LHCN-M2 (cell line): ENCODE measurements at regions not wholly inside any gene's neighbourhood (a gene's known extent, or its start where the extent isn't known, plus 50 kb on each side); places are given as distances from the start of the nearest gene placed in this dataset.
A peak's percentile ranks its signal among the peaks of the same experiment; 100 is the strongest.

ENCODE experiments used
- DNase-seq: peaks from one replicate; pipeline ENCODE4 v3.0.0-alpha.2; 2012; ENCODE audit warnings: low read depth

DNA sequence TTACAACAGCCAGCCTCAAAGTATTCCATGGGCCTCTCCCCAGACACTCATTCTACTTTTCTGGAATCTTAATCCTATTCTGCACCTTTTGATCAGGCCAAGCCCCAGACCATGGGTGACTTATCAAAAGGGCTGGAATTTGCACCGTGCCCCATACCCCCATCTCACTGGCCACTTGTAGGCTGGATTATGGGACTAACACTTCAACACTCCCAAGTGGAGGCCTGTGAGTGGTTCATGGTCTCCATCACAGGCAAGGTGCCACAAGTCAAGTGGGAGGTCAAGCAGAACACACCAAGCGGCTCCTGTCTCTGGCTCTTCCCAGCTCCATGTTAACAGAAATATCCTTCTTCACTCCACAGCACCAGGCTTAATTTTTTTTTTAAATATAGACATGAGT is 212.3 kb upstream of the HEY2 start:
- DNase-seq, result no peak

DNA sequence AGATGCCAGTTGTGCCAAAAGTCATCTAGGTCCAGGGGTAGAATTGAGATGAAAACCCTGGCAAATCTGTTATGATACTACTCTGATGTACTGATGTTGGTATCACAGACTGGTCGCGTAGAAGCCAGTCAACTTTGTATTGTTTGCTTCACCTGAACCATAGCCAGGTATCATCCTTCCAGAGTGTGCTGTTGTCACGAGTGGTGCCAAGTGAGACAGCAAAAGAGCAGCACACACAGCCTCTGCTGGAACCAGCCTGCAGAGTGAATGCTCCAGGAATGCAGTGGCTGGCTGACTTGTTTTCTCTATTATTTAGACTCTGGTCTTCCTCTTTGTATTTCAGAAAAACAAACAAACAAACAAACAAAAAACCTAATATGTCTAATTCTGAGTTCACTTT is 209.5 kb upstream of the HEY2 start:
- no peak for DNase-seq

DNA sequence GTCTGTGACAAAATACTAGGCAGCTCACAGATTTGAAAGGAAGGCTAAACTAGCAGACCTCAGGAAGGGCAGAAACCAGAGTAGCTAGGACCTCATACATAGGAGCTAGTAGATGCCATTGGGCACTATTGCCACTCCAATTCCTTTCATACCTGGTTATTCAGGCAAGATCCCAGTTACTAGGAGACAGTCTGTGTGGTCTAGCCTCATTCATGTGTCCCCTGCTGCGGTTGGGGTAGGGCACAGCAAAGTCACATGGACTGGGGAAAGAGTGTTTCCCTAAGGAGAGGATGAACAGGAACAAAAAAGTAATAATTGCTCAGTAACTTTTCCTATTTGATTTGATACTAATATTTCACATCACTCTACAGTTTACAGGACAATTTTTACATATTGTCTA is 204.6 kb upstream of the HEY2 start:
- no peak for DNase-seq

DNA sequence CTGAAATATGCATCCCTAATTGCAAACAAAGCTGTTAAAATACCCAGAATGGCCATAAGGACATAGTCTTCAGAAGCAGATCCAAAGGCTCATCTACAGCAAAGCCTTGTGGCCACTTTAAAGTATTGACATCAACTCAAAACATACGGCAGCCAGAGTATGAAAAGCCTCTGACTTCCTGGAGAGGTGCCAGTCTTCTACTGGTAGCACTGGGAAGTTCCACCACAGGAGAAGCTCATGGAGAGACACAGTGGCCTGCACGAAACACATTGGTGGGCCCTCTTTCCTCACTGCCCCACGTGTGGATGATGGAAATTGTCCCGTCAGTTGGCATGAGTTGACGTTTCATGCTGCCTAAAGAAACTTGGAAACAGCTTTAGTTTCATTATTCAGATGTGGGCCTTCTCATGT is 202.6 kb upstream of the HEY2 start:
- DNase-seq, result peak; percentile 43

DNA sequence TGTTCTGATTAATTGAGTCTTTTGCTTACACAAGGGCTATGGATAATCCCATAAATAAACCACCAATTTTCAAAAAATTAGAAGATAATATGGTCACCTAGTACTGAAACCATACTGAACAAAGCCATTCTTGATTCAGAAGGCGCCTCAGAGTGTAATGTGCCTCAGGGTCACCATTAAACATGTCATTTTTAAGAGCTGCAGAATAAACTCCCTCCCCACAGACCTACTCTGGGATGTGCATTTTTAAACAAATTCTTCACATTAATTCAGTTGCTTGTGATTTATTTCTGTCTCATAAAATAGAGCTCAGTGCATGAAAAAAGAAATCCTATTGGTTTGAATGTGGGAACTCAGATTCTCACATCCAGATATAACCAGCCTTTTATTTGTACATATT is 202.1 kb upstream of the HEY2 start:
- no peak for DNase-seq

DNA sequence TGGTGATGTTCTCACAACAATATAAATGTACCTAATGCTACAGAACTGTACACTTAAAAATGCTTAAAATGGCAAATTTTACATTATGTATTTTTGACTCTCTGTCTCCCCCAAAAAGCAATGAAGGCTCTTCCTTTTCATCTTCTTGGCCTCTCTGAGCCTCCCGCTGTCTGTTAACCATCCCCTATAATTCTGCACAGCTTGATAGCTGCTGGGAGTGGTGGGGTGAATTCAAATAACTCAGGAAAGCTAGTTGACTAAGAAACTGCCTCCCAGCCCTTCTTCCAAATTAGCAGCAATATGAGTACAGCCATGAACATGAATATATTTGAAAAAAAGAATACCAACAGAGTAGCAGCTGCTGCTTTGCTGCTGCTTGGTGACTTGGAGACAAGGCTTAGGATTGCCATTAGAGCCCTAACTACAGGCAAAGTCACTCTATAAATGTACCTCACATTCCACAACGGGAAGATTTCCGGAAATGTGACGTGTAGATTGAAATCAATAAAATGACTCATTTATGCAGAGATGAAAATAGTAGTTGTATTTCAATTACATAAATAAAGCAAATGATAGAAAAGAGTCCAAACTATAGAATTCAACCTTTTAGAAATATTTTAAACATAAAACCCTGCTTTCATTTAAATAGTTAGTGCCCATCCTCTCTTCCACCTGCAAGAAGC is 200.1 kb upstream of the HEY2 start:
- DNase-seq, result no peak

DNA sequence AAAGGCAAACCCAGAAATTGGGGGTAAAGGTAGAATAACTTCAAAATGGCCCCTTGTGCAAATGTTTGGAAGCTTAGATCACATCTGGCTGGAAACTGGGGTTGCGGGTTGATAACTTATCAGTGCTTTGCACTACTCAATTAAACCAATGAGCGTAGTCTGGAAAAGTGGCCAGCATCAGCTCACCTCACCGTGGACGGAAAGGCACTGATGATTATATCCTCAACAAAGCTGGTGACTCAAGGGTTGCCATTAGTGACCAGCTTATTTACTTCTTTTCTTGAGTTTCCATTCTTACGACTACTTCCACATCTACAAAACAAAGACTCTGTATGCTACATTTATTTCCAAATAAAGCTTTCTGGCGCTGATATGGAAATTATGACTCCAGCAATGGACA is 198.5 kb upstream of the HEY2 start:
- DNase-seq, result no peak

DNA sequence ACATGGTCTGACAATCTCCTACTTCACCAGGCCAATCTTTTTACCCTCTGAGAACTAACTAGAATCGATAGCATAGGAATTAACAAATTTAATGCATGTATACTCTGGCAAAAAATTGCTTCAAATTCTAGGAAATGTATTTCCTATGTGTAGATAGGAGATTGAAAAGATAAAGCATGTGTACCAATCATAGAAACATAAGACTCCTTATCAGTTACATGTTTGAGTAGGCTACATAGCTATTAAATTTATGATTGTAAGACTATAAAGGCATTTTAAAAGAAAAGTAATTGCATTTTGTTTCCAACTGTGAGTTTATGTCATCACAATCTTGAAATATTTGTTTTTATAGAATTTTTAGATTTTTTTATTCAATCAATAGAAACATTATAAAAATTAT is 196.6 kb upstream of the HEY2 start:
- DNase-seq, result no peak

DNA sequence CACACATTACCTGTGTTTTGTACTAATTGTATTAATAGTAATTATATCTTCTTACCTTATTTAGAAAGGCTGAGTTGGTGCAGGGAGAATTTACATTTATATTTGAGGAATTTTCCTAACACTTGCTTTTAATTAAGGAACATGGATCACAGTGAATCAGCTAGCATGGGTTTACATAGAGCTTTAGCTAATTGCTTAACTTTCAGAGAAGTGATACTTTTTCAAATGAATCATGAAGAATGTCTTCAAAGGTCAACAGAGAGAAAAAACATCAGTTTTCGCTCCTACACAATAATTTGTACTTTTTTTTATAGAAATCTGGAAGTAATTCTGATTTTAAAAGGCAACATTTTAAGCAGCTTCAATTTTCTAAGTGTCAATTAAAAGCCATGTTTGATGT is 195.0 kb upstream of the HEY2 start:
- no peak for DNase-seq

DNA sequence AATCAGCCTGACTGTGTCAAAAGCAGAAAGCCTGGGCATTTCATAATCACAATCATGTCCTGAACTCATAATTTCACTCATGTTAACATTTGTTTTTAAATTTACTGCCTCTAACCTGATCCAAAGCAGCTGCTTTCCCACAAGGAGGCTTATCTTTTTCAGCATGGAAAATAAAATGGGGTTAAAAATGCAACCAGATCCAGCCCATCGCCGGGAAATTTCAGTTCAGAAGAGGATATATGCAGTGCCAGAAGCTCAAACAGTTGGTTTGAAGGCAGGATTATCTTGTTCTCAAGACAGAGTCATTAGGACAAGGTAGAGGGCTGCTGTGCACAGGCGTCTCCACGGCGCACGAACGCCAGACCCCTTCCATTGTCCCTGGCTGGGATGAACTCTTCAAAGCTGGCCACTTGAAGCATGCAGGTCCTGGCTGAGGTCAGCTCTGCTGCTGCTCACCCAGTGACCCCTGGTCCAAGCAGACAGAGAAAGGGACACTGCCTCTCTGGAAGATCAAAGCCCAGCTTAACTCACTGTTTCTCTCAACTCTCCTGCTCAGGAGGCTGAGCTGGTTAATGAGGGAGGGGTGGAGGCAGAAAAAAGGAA is 191.1 kb upstream of the HEY2 start:
- DNase-seq, result no peak

DNA sequence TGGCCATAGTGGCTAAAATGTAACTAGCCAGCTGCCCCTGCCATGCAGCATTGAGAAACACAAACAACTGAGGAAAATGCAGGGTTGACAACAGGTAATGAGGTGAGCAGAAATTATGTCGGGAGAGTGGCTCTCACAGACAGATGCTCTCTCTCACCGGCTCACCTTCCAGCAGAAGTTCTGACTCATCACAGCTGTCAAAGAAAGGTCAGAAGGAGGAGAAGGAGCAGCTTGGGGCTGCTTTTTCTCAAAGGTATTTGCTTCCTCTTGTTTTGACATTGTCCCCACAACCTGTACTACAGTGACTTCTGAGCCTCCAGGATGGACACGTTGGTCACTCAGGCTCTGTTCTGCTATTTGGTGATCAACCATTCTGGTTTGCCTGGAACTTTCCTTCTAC is 190.5 kb upstream of the HEY2 start:
- DNase-seq, result no peak

DNA sequence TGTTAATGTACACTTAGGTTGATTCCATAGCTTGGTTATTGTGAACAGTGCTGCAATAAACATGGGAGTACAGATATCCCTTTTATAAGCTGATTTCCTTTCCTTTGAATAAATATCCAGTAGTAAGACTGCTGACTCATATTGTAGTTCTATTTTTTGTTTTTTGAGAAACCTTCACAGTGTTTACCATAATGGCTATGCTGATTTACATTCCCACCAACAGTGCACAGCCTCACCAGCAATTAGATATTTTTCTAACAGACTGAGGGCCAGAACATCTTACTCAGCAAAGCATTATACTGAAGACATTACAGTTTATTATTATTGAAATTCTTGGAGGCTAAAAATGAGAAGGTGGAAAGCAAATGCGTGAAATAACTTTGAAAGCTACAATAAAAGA is 187.3 kb upstream of the HEY2 start:
- DNase-seq, result no peak

DNA sequence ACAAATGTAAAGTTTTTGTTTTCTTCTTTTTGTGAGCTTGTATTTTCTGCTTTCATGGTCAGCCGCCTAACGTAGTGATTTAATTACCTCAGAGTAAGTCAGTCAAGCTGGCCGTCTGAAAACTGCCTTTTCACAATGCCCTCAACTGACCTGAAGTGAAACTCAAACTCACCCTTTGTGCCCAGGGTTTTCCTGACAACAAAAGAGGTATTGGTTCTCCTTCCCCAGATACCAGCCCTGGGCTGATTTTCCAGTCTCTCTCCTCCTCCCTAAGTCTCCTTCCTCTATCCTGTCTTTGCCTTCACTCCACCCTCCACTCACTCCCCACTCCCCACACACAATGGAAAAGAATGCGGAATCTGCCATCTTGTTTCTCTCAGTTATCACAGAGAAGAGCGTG is 184.5 kb upstream of the HEY2 start:
- no peak for DNase-seq

DNA sequence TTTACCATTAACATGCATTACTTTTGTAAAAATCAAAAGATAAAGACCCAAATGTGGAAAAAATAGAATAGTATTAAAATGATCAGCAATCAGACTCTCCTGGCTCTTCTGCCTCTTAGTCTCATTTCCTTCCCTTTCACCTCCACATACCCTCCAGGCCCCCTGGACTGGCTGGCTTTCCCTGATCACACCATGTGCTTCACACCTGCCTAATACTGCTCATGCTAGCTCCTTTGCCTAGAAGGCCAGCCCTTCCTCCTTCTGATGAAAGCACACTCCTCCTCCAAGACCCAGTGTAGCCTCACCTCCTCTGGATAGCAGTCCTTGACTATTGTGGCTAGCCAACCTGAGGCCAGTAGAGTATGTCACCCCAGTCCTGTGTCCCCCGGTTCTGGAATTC is 182.0 kb upstream of the HEY2 start:
- DNase-seq, result no peak

DNA sequence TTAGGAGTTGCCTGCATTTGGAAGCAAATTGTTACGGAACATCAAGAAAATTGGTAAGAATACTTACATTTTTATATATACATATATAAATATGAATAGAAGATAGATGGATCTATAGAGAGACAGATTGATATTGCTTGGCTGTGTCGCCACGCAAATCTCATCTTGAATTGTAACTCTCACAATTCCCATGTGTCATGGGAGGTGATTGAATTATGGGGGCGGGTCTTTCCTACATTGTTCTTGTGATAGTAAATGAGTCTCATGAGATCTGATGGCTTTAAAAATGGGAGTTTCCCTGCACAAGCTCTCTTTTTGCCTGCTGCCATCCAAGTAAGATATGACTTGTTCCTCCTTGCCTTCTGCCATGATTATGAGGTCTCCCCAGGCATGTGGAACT is 180.8 kb upstream of the HEY2 start:
- DNase-seq, result no peak

DNA sequence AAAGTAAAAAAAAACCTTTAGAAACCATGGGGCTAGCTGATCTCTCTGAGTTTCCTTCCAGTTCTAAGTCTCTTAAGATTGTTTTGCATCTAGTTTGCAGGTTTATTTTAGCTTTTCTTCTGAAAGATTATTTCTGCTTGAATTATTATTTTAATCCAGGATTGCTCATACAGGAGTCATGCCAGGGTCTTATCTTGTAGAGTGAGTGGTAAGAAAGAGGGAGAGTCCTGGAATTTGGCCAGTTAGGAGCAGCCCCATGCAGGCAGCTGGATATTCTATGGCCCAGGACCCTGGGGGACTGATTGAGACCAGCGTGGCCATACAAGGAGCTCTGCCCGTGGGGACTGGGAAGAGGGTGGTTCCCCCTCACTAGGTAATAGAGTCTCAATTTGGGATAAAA is 178.9 kb upstream of the HEY2 start:
- DNase-seq, result no peak

DNA sequence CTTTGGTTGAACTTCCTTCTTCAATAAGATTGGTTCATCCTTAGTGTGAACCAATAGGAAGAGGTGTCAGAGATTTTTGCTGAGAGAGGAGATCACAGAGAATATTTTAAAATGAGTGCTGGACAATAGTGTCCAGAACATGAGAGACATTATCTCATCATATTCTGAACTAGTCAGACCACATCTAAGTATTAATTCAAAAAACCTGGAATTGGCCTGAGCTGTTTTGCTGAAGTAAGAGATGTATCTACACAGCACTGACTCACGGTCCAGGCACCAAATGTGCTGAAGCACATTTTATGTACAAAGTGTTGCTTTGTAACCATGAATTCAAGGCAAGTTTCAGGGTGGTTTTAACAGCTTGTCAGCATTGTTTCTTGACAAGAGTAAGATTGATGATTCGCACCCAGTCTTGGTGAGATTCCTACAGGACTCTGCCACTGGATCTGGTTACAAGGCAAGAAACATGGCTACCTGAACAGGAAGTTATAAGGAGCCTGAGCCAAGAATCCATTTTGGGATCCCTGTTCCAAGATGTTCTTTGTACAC is 178.2 kb upstream of the HEY2 start:
- no peak for DNase-seq

DNA sequence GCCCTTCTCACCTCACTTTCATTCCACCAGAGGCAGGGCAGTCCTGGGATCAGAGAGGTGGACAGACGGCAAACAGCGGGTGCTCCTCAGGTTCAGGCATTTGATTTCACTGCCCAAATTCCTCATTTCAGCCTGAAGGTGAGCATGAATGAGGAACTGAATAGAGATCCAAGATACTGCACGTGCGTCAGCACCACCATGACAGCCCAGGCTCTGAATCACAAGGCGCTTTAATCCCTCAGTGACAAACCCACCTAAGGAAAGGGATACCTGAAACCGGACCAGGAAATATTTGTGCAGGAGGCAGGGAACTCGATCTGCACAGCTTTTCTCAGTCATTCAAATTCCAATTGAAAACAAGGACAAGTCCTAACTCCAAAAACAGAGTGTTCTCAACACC is 174.8 kb upstream of the HEY2 start:
- no peak for DNase-seq

DNA sequence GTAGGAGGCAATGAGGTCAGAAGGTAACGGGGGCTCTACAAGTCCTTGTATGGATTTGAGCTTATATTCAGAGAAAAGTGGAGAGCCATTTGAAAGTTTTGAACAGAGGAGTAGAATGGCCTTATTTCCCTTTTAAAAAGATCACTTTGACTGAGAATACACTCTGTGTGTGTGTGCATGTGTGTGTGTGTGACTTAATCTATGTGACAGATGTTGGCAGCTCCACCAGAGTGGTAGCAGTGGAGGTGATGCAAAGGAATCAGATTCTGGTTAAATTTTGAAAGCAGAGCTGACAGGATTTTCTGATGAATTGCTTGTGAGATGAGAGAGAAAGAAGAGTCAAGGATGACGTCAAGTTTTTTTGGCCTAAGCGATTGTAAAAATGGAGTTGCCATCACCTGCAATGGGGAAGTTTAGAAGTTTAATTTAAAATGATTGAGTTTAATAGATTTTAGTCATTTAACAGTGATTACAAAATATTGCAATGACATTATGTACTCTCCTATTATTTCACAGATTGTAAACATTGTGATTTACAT is 172.2 kb upstream of the HEY2 start:
- DNase-seq, result no peak

DNA sequence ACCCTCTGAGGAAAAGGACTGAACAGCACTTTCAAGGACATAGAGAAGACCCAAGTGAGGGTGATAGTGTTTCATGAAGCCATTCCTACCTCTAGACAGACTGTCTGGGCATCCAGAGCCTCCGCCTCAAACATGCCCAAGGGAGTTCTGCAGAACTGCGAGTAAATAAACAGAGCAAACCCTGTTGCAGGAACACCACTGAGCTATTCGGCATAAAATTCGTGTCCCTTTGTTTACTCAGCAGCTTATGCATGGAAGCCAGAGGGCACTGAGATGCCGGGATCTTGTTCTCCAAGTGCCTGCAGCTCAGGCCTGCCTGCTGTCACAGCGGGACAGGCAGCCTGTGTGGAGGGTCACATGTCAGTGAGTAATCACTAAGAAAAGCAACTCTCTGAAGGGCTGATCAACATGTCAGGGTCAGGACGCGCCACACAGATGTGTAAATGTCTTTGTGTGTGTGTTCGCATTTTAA is 164.9 kb upstream of the HEY2 start:
- DNase-seq, result peak; percentile 48

DNA sequence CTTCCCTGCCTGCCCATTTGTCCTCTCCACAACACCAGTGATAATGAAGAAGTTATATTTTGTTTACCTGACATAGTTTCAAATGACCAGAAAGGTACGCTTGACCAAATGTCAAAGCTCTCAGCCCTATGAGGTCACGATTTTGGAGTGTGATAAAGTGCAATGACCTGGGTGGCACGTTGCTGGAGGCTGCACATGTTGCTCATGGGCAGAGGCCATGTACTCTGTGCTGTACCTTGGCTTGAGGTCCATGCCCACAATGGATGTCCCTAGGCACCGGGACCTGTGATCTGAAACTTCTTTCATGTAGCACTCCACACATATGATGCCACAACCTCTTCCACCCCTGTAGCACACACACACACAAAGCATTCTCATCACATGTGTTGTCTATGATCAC is 164.0 kb upstream of the HEY2 start:
- no peak for DNase-seq

DNA sequence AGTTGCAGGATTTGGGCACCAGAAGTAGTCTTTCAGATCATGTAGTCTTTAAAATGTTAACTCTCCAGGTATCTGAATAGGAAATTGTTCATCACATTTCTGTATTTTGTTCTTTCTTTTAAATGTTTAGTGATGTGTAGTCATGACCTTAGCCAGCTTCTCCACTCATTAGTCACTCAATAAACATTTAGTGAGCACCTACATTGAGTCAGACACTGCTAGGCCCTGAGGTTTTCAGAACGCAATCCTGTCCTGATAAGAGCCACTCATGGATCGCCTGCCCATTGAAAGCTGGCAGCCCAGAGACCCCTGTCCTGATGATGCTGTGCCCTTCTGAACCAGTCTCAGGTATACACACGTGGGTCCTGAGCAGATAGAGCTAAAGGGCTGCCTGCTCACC is 163.4 kb upstream of the HEY2 start:
- peak; percentile 13 for DNase-seq

DNA sequence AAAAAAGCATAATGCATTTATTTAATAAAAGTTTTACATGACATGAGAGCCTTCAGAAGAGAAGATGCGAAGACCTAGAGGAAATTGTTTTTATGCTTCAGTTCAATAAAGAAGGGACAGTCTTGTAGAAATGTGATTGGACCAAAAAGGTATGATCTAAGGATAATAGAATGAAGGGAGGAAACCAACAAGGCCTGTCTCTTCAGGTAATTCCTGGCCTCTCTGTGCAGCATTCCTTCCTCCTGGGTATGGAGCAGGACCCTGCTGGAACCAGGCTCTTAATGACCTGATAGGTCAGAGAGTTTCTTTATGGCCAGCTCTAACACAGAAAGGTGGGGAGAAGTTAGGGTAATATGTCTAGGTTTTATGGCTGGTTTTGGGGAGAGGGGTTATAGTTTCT is 162.8 kb upstream of the HEY2 start:
- no peak for DNase-seq
